HCT116 (cell line): ENCODE measurements at regions not wholly inside any gene's neighbourhood (a gene's known extent, or its start where the extent isn't known, plus 50 kb on each side); places are given as distances from the start of the nearest gene placed in this dataset.

Source experiments
- ATAC-seq: fragments of 200-7000 bp; cut with Tn5 transposase; 2 replicates; pipeline ENCODE4 v1.9.1; 2020; ENCODE audit warnings: mild to moderate bottlenecking, moderate library complexity
- BruUV-seq: library from RNA; stranded (reverse); fragments of 400-500 nt; replicated peaks from 2 replicates; lab custom pipeline; 2021; lab: Mats Ljungman, UMichigan
- CTCF ChIA-PET: fragments of 300-600 bp; sonication (Branson Sonifier 250); formaldehyde crosslinking; loops from one replicate; lab custom pipeline; 2021; ENCODE audit warnings: antibody characterized with exemption; lab: Charles Lee
- POLR2A ChIA-PET: fragments of 300-600, 350-600 bp; sonication (Branson Sonifier 250); formaldehyde crosslinking; loops from one replicate; lab custom pipeline; 2021; ENCODE audit warnings: antibody characterized with exemption; lab: Charles Lee
- RAD21 ChIA-PET, 2 experiments: fragments of 300-600 bp; sonication (Branson Sonifier 250); formaldehyde crosslinking; loops; one replicate each; lab custom pipeline; 2023; ENCODE audit warnings: low total read pairs in 2 of 2; ENCODE audit not compliant: uncharacterized antibody in 2 of 2, unreplicated experiment in 2 of 2, low non-redundant PET in 1 of 2; lab: Charles Lee
- DNase-seq: peaks from one replicate; pipeline ENCODE4 v3.0.0-alpha.2; 2010; ENCODE audit warnings: low read depth, low spot score
- H2AFZ ChIP-seq: fragments of 200-600 bp; shearing (Covaris generic), sonication (generic); 2 replicates; pipeline ENCODE4 v1.6.1; 2017; ENCODE audit warnings: low read depth, mixed run types, mixed read lengths, antibody characterized with exemption, low read length; ENCODE audit not compliant: poor library complexity, severe bottlenecking
- H3K27ac ChIP-seq: 2 replicates; pipeline ENCODE4 v1.5.1; 2012; ENCODE audit warnings: low read depth, low read length
- H3K27me3 ChIP-seq: fragments of 200-600 bp; sonication (generic); 2 replicates; pipeline ENCODE4 v1.6.1; 2016; ENCODE audit warnings: mixed run types, low read length, mixed read lengths; ENCODE audit not compliant: insufficient read depth
- H3K36me3 ChIP-seq, 2 experiments: fragments of 200-500 bp in 1 of 2; fragments of 200-600 bp in 1 of 2; sonication (Bioruptor generic) in 1 of 2; sonication (generic) in 1 of 2; 2 replicates each; pipeline versions ENCODE4 v1.5.1 to v1.6.1; 2014 to 2016; ENCODE audit warnings: low read length in 2 of 2, inconsistent platforms in 1 of 2, mixed read lengths in 1 of 2, mixed run types in 1 of 2; ENCODE audit not compliant: insufficient read depth in 2 of 2, control insufficient read depth in 1 of 2
- H3K4me1 ChIP-seq, 2 experiments: fragments of 200-600 bp in 1 of 2; sonication (generic) in 1 of 2; 2 replicates each; pipeline versions ENCODE4 v1.5.1 to v1.6.1; 2012 to 2017; ENCODE audit warnings: low read length in 2 of 2, inconsistent platforms in 1 of 2, mild to moderate bottlenecking in 1 of 2, mixed read lengths in 1 of 2, mixed run types in 1 of 2, moderate library complexity in 1 of 2; ENCODE audit not compliant: insufficient read depth in 2 of 2, control insufficient read depth in 1 of 2
- H3K4me2 ChIP-seq: fragments of 200-600 bp; sonication (generic); 2 replicates; pipeline ENCODE4 v1.6.1; 2017; ENCODE audit warnings: mixed run types, low read length, mixed read lengths
- H3K4me3 ChIP-seq, 2 experiments: fragments of 200-600 bp in 1 of 2; sonication (generic) in 1 of 2; replicated peaks in 1 of 2; 2 replicates each; pipeline ENCODE4 v1.5.1; 2011 to 2016; ENCODE audit warnings: low read length in 2 of 2, control low read depth in 1 of 2, low read depth in 1 of 2, mild to moderate bottlenecking in 1 of 2, mixed read lengths in 1 of 2, mixed run types in 1 of 2
- H3K79me2 ChIP-seq: fragments of 200-600 bp; sonication (generic); 2 replicates; pipeline ENCODE4 v1.6.1; 2017; ENCODE audit warnings: mild to moderate bottlenecking, mixed run types, low read length, moderate library complexity, mixed read lengths; ENCODE audit not compliant: insufficient read depth
- H3K9ac ChIP-seq: fragments of 200-600 bp; sonication (generic); 2 replicates; pipeline ENCODE4 v1.6.1; 2016; ENCODE audit warnings: low read length, mixed read lengths
- H3K9me2 ChIP-seq: fragments of 200-600 bp; sonication (generic), shearing (Covaris generic); 2 replicates; pipeline ENCODE4 v1.6.1; 2017; ENCODE audit warnings: mixed run types, mild to moderate bottlenecking, moderate library complexity; ENCODE audit not compliant: insufficient read depth
- H3K9me3 ChIP-seq, 2 experiments: fragments of 200-500 bp in 1 of 2; fragments of 200-600 bp in 1 of 2; sonication (Bioruptor generic) in 1 of 2; sonication (generic) in 1 of 2; 2 replicates each; pipeline ENCODE4 v1.6.1; 2014 to 2017; ENCODE audit warnings: low read length in 2 of 2, mixed read lengths in 2 of 2, inconsistent platforms in 1 of 2, low read depth in 1 of 2, mild to moderate bottlenecking in 1 of 2, mixed run types in 1 of 2, moderate library complexity in 1 of 2; ENCODE audit not compliant: control insufficient read depth in 1 of 2, insufficient read depth in 1 of 2
- H4K20me1 ChIP-seq: fragments of 200-600 bp; sonication (generic), shearing (Covaris generic); 2 replicates; pipeline ENCODE4 v1.6.1; 2017; ENCODE audit warnings: mixed run types, mild to moderate bottlenecking, moderate library complexity; ENCODE audit not compliant: insufficient read depth
- CBX3 ChIP-seq: IDR thresholded peaks from 2 replicates; pipeline ENCODE4 v1.6.1; 2012; ENCODE audit warnings: low read depth
- FOSL1 ChIP-seq: IDR thresholded peaks from 2 replicates; pipeline ENCODE4 v1.6.1; 2012; ENCODE audit warnings: low read depth
- POLR2A ChIP-seq: IDR thresholded peaks from 2 replicates; pipeline ENCODE4 v1.7.0; 2011; ENCODE audit warnings: borderline replicate concordance; ENCODE audit not compliant: insufficient read depth, insufficient read length; ENCODE audit errors: extremely low read depth
- POLR2AphosphoS5 ChIP-seq: IDR thresholded peaks from 2 replicates; pipeline ENCODE4 v1.6.1; 2011; ENCODE audit warnings: mild to moderate bottlenecking, low read depth, low read length, moderate library complexity
- RAD21 ChIP-seq: IDR thresholded peaks from 2 replicates; pipeline ENCODE4 v1.6.1; 2012; ENCODE audit warnings: low read depth, mild to moderate bottlenecking
- TCF7L2 ChIP-seq: IDR thresholded peaks from 2 replicates; pipeline ENCODE4 v1.7.0; 2011; ENCODE audit warnings: borderline replicate concordance, inconsistent platforms; ENCODE audit not compliant: insufficient read depth, insufficient read length; ENCODE audit errors: extremely low read depth
- YY1 ChIP-seq: IDR thresholded peaks from 2 replicates; pipeline ENCODE4 v1.6.1; 2011; ENCODE audit warnings: low read length, low read depth, moderate library complexity, mild to moderate bottlenecking; ENCODE audit not compliant: insufficient replicate concordance; ENCODE audit errors: extremely low read depth
- ZFX ChIP-seq: fragments of 450-650 bp; IDR thresholded peaks from 2 replicates; pipeline ENCODE4 v1.6.1; 2017
- ZNF274 ChIP-seq: fragments of 200-500 bp; sonication (Bioruptor generic); IDR thresholded peaks from 2 replicates; pipeline ENCODE4 v1.6.1; 2014; ENCODE audit warnings: mild to moderate bottlenecking, low read depth, low read length, inconsistent platforms
- intact Hi-C: fragments of 100-400 bp; cut with micrococcal nuclease; formaldehyde crosslinking; loops from 2 replicates; pipeline ENCODE4 v1.10.0; 2022
- TF ChIP-seq, protein P1 (sequence below): IDR thresholded peaks from 2 replicates; pipeline ENCODE4 v1.6.1; 2011; ENCODE audit warnings: mild to moderate bottlenecking, low read length, moderate library complexity; ENCODE audit not compliant: insufficient replicate concordance; ENCODE audit errors: extremely low read depth

DNA sequence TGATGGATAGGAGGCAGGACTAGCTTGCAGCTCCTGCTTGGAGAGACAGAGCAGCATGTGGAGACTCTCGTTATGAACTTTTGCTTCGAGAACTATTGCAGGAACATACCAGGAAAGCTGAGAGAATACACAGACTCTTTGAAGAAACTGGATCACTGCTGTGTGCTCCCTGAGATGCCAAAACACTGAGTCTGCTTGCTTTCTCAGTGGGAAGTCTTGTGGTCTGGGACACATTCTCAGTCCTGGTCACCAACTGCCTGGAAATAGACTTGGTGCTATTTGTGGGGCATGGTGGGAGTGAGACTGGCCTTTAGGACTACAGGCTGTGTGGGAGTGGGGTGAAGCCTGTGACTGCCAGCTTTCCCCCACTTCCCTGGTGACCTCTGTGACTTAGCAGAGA lies 252.6 kb downstream of the MED10 start:
- RAD21 ChIA-PET = no interaction called here
- ATAC-seq (no peak), DNase-seq (no peak)
- no TSS peak for BruUV-seq
- H3K9me3 ChIP-seq = no peaks in the 10 kb centered on the region
- H3K27ac ChIP-seq = no peak overlapping the region
- no peaks in the 10 kb centered on the region for H3K27me3 ChIP-seq
- H3K9ac ChIP-seq = no peak overlapping the region
- no peak overlapping the region for H2AFZ ChIP-seq
- H3K79me2 ChIP-seq = no peaks in the 10 kb centered on the region
- H4K20me1 ChIP-seq = no peaks in the 10 kb centered on the region
- H3K4me2 ChIP-seq = no peak overlapping the region
- H3K9me2 ChIP-seq = no peaks in the 10 kb centered on the region
- TF ChIP-seq POLR2AphosphoS5 = no peak
- no peak for TF ChIP-seq POLR2A
- TF ChIP-seq ZNF274 = no peak
- TF ChIP-seq, protein P1, sequence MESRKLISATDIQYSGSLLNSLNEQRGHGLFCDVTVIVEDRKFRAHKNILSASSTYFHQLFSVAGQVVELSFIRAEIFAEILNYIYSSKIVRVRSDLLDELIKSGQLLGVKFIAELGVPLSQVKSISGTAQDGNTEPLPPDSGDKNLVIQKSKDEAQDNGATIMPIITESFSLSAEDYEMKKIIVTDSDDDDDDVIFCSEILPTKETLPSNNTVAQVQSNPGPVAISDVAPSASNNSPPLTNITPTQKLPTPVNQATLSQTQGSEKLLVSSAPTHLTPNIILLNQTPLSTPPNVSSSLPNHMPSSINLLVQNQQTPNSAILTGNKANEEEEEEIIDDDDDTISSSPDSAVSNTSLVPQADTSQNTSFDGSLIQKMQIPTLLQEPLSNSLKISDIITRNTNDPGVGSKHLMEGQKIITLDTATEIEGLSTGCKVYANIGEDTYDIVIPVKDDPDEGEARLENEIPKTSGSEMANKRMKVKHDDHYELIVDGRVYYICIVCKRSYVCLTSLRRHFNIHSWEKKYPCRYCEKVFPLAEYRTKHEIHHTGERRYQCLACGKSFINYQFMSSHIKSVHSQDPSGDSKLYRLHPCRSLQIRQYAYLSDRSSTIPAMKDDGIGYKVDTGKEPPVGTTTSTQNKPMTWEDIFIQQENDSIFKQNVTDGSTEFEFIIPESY = no peak
- CTCF ChIA-PET = no interaction called here
- POLR2A ChIA-PET = no interaction called here
- intact Hi-C loops = no loop called here
- no peaks in the 10 kb centered on the region for H3K36me3 ChIP-seq
- no peaks in the 10 kb centered on the region for H3K4me1 ChIP-seq
- H3K4me3 ChIP-seq = no peak overlapping the region

DNA sequence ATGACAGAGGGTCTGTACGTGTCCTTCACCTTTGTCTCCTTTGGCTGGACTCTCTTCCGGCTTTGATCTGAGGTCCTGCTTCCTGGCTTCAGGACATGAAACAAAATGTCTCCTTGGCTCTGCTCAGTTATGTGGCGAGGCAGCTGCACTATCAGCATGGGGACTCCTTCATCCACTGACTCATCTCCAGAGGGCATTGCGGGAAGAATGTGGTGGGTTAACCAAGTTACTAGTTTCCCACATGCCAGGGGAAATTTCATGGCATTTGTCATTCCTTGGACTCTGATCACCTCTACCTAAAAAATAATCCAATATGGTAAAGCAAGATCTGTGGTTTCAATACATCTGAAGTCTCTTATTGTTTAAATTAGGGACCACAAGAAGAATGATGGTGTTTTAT lies 259.7 kb downstream of the MED10 start:
- Histone ChIP-seq H3K9me3 (no peaks in the 10 kb centered on the region), H2AFZ (no peak overlapping the region), H4K20me1 (no peaks in the 10 kb centered on the region), H3K9ac (no peak overlapping the region), H3K4me1 (no peaks in the 10 kb centered on the region), H3K27me3 (no peaks in the 10 kb centered on the region), H3K27ac (no peak overlapping the region), H3K36me3 (no peaks in the 10 kb centered on the region), H3K4me3 (no peak overlapping the region), H3K79me2 (no peaks in the 10 kb centered on the region), H3K4me2 (no peak overlapping the region), H3K9me2 (no peaks in the 10 kb centered on the region)
- TF ChIP-seq POLR2AphosphoS5 (no peak), CBX3 (no peak), ZFX (no peak), RAD21 (no peak), FOSL1 (no peak), POLR2A (no peak), TCF7L2 (no peak), YY1 (no peak)
- TF ChIP-seq, protein P1 = no peak
- no peak for ATAC-seq
- no TSS peak for BruUV-seq
- ChIA-PET CTCF (no interaction called here), RAD21 (no interaction called here), POLR2A (no interaction called here)
- DNase-seq = no peak
- intact Hi-C loops = no loop called here
